H9 (cell line): ENCODE measurements at regions not wholly inside any gene's neighbourhood (a gene's known extent, or its start where the extent isn't known, plus 50 kb on each side); places are given as distances from the start of the nearest gene placed in this dataset.

Source experiments
- DNase-seq: peaks from one replicate; pipeline ENCODE4 v3.0.0-alpha.2; 2017
- H2AFZ ChIP-seq: one replicate; pipeline ENCODE4 v1.6.1; 2013; ENCODE audit warnings: mild to moderate bottlenecking, low read length, control low read depth, moderate library complexity
- H2AK5ac ChIP-seq: 2 replicates; pipeline ENCODE4 v1.6.1; 2013; ENCODE audit warnings: low read length, control low read depth, mixed read lengths; ENCODE audit not compliant: insufficient read length
- H2BK120ac ChIP-seq: one replicate; pipeline ENCODE4 v1.6.1; 2013; ENCODE audit warnings: low read depth, mild to moderate bottlenecking, low read length, control low read depth, inconsistent platforms; ENCODE audit not compliant: poor library complexity, severe bottlenecking
- H2BK12ac ChIP-seq: 2 replicates; pipeline ENCODE4 v1.6.1; 2013; ENCODE audit warnings: low read length, control low read depth, mixed read lengths, low read depth; ENCODE audit not compliant: insufficient read length
- H2BK15ac ChIP-seq: 2 replicates; pipeline ENCODE4 v1.6.1; 2013; ENCODE audit warnings: low read depth, low read length, control low read depth
- H2BK20ac ChIP-seq: one replicate; pipeline ENCODE4 v1.6.1; 2013; ENCODE audit warnings: low read depth, mild to moderate bottlenecking, low read length, control low read depth, inconsistent platforms; ENCODE audit not compliant: poor library complexity, severe bottlenecking
- H2BK5ac ChIP-seq: 2 replicates; pipeline ENCODE4 v1.6.1; 2013; ENCODE audit warnings: low read length, control low read depth, mixed read lengths; ENCODE audit not compliant: insufficient read length
- H3K14ac ChIP-seq: 2 replicates; pipeline ENCODE4 v1.6.1; 2013; ENCODE audit warnings: low read length, control low read depth; ENCODE audit not compliant: insufficient read depth
- H3K18ac ChIP-seq: 2 replicates; pipeline ENCODE4 v1.6.1; 2013; ENCODE audit warnings: low read depth, mild to moderate bottlenecking, mixed read lengths, low read length, control low read depth; ENCODE audit not compliant: insufficient read length
- H3K23ac ChIP-seq: 2 replicates; pipeline ENCODE4 v1.6.1; 2013; ENCODE audit warnings: low read length, control low read depth, mixed read lengths, low read depth; ENCODE audit not compliant: insufficient read length
- H3K23me2 ChIP-seq: 2 replicates; pipeline ENCODE4 v1.6.1; 2013; ENCODE audit warnings: low read depth, mild to moderate bottlenecking, mixed read lengths, low read length, control low read depth; ENCODE audit not compliant: insufficient read length, poor library complexity, severe bottlenecking
- H3K27ac ChIP-seq: 2 replicates; pipeline ENCODE4 v1.5.1; 2013; ENCODE audit warnings: low read length, control low read depth, mixed read lengths, low read depth; ENCODE audit not compliant: insufficient read length
- H3K27me3 ChIP-seq: 2 replicates; pipeline ENCODE4 v1.6.1; 2013; ENCODE audit warnings: low read length, control low read depth, inconsistent platforms; ENCODE audit not compliant: insufficient read depth
- H3K4ac ChIP-seq: 2 replicates; pipeline ENCODE4 v1.6.1; 2013; ENCODE audit warnings: low read depth, mild to moderate bottlenecking, control low read depth, inconsistent platforms, low read length, moderate library complexity
- H3K4me1 ChIP-seq: 2 replicates; pipeline ENCODE4 v1.6.1; 2013; ENCODE audit warnings: low read length, control low read depth, inconsistent platforms; ENCODE audit not compliant: insufficient read depth
- H3K4me2 ChIP-seq: 2 replicates; pipeline ENCODE4 v1.6.1; 2013; ENCODE audit warnings: low read length, control low read depth, mixed read lengths; ENCODE audit not compliant: insufficient read length, insufficient read depth
- H3K56ac ChIP-seq: 2 replicates; pipeline ENCODE4 v1.6.1; 2013; ENCODE audit warnings: low read depth, mild to moderate bottlenecking, mixed read lengths, low read length, control low read depth; ENCODE audit not compliant: insufficient read length
- H3K79me1 ChIP-seq: 2 replicates; pipeline ENCODE4 v1.6.1; 2013; ENCODE audit warnings: low read depth, mild to moderate bottlenecking, moderate library complexity, low read length, control low read depth, inconsistent platforms; ENCODE audit not compliant: insufficient read depth, poor library complexity, severe bottlenecking
- H3K79me2 ChIP-seq: 2 replicates; pipeline ENCODE4 v1.6.1; 2013; ENCODE audit warnings: low read length, control low read depth, inconsistent platforms; ENCODE audit not compliant: insufficient read depth
- H3K9ac ChIP-seq: 2 replicates; pipeline ENCODE4 v1.6.1; 2013; ENCODE audit warnings: low read length, control low read depth, mixed read lengths; ENCODE audit not compliant: insufficient read length; ENCODE audit errors: extremely low read depth
- H3K9me3 ChIP-seq: one replicate; pipeline ENCODE4 v1.6.1; 2013; ENCODE audit warnings: low read depth, low read length, inconsistent platforms; ENCODE audit not compliant: control insufficient read depth
- H3T11ph ChIP-seq: one replicate; pipeline ENCODE4 v1.6.1; 2013; ENCODE audit warnings: mild to moderate bottlenecking, low read length, control low read depth, inconsistent platforms
- H4K20me1 ChIP-seq: one replicate; pipeline ENCODE4 v1.6.1; 2013; ENCODE audit not compliant: control insufficient read depth, insufficient read length, insufficient read depth
- H4K5ac ChIP-seq: 2 replicates; pipeline ENCODE4 v1.6.1; 2013; ENCODE audit warnings: low read depth, mild to moderate bottlenecking, mixed read lengths, low read length, control low read depth; ENCODE audit not compliant: insufficient read length
- H4K8ac ChIP-seq: replicated peaks from 2 replicates; pipeline ENCODE4 v1.6.1; 2013; ENCODE audit warnings: low read length, control low read depth, mixed read lengths, low read depth; ENCODE audit not compliant: insufficient read length
- H4K91ac ChIP-seq: 2 replicates; pipeline ENCODE4 v1.6.1; 2013; ENCODE audit warnings: low read depth, mild to moderate bottlenecking, moderate library complexity, mixed read lengths, low read length, control low read depth; ENCODE audit not compliant: insufficient read length
- H3K27ac Mint-ChIP-seq, 3 experiments: 2 replicates in 2 of 3; 3 replicates in 1 of 3; pipeline ENCODE4 v1.8.0; 2020 to 2021; ENCODE audit warnings: mixed read lengths in 3 of 3, mild to moderate bottlenecking in 1 of 3, moderate library complexity in 1 of 3
- H3K27me3 Mint-ChIP-seq: 2 replicates; pipeline ENCODE4 v1.8.0; 2021; ENCODE audit warnings: low read depth, mild to moderate bottlenecking, moderate library complexity, mixed read lengths
- H3K36me3 Mint-ChIP-seq, 3 experiments: 2 replicates in 2 of 3; 3 replicates in 1 of 3; pipeline ENCODE4 v1.8.0; 2020 to 2021; ENCODE audit warnings: low read depth in 3 of 3, mixed read lengths in 3 of 3; ENCODE audit not compliant: insufficient read depth in 1 of 3
- H3K4me1 Mint-ChIP-seq, 2 experiments: 2 replicates each; pipeline ENCODE4 v1.8.0; 2020; ENCODE audit warnings: mixed read lengths in 2 of 2
- H3K4me3 Mint-ChIP-seq, 2 experiments: 2 replicates in 1 of 2; 3 replicates in 1 of 2; pipeline ENCODE4 v1.8.0; 2020 to 2021; ENCODE audit warnings: mild to moderate bottlenecking in 2 of 2, mixed read lengths in 2 of 2, moderate library complexity in 1 of 2
- H3K9me3 Mint-ChIP-seq, 2 experiments: 2 replicates in 1 of 2; 3 replicates in 1 of 2; pipeline ENCODE4 v1.8.0; 2020; ENCODE audit warnings: mild to moderate bottlenecking in 2 of 2, mixed read lengths in 2 of 2, moderate library complexity in 1 of 2
- WGBS: extraction: QIAGEN DNeasy Blood & Tissue Kit; methylation state at CpG from one replicate; pipeline ENCODE4 v1.1.7; 2013; ENCODE audit warnings: missing lambda C conversion rate, low lambda C conversion rate, mixed read lengths; ENCODE audit not compliant: insufficient read length; ENCODE audit errors: extremely low coverage; 5-methylcytosine and 5-hydroxymethylcytosine counted together
- TF ChIP-seq, protein P1 (sequence below): fragments of 200-600 bp; sonication (generic); conservative IDR thresholded peaks from 3 replicates; pipeline ENCODE4 v1.8.0; 2021; ENCODE audit warnings: antibody characterized with exemption, mild to moderate bottlenecking

DNA sequence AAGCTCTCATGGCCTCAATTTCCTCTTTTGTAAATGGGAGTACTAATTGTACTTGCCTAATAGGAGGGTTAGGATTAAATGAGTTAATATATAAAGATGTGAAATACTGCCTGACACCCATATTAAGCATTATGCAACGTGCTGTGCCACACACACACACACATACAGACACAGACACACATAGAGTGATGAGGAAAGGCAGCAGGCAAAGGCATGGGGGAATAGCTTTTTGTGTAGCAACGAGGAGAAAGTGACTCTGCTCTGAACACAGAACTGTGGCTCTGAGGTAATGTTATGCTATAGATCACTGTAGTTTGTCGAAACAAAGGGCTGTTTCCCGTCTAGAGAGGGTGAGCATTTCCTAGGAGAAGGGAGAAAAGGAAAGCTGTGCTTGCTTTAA lies 233.3 kb upstream of the SLCO3A1 start:
- no peaks in the 10 kb centered on the region for H3K23me2 ChIP-seq
- H3K4me1 ChIP-seq = 0 out of 2 replicates have a peak, but pooled peaks cover 2% of the 10 kb centered on the region
- H3K4me2 ChIP-seq = no peak overlapping the region
- Mint-ChIP-seq H3K9me3 (peaks cover 0 to 3% of the 10 kb centered on the region in 2 experiments; a peak in 1 of 5 replicates), H3K27me3 (no peaks in the 10 kb centered on the region; the same call in 1 of the 2 replicates), H3K27ac (no peak overlapping the region), H3K4me1 (peaks cover 3 to 14% of the 10 kb centered on the region in 2 experiments; a peak in 3 of 4 replicates), H3K4me3 (no peak overlapping the region), H3K36me3 (no peaks in the 10 kb centered on the region; a peak in 1 of 7 replicates)
- H4K8ac ChIP-seq = no peak overlapping the region
- DNase-seq = no peak
- no peak overlapping the region for H2AFZ ChIP-seq
- H3K27me3 ChIP-seq = no peaks in the 10 kb centered on the region
- no peak overlapping the region for H3K23ac ChIP-seq
- H2BK12ac ChIP-seq = no peak overlapping the region
- H3K56ac ChIP-seq = no peak overlapping the region
- no peaks in the 10 kb centered on the region for H3K79me1 ChIP-seq
- no peak overlapping the region for H2BK20ac ChIP-seq
- WGBS = no CpG with 5 or more reads among the region's 4 CpGs
- H3K14ac ChIP-seq = no peak overlapping the region
- H3K27ac ChIP-seq = no peak overlapping the region
- H3K4ac ChIP-seq = no peak overlapping the region
- H3K9me3 ChIP-seq = no peaks in the 10 kb centered on the region
- H2BK120ac ChIP-seq = no peak overlapping the region
- TF ChIP-seq, protein P1, sequence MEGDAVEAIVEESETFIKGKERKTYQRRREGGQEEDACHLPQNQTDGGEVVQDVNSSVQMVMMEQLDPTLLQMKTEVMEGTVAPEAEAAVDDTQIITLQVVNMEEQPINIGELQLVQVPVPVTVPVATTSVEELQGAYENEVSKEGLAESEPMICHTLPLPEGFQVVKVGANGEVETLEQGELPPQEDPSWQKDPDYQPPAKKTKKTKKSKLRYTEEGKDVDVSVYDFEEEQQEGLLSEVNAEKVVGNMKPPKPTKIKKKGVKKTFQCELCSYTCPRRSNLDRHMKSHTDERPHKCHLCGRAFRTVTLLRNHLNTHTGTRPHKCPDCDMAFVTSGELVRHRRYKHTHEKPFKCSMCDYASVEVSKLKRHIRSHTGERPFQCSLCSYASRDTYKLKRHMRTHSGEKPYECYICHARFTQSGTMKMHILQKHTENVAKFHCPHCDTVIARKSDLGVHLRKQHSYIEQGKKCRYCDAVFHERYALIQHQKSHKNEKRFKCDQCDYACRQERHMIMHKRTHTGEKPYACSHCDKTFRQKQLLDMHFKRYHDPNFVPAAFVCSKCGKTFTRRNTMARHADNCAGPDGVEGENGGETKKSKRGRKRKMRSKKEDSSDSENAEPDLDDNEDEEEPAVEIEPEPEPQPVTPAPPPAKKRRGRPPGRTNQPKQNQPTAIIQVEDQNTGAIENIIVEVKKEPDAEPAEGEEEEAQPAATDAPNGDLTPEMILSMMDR = no peak
- no peaks in the 10 kb centered on the region for H3K79me2 ChIP-seq
- no peaks in the 10 kb centered on the region for H4K20me1 ChIP-seq
- no peak overlapping the region for H2BK5ac ChIP-seq
- no peak overlapping the region for H4K91ac ChIP-seq
- no peak overlapping the region for H3T11ph ChIP-seq
- no peak overlapping the region for H4K5ac ChIP-seq
- H2BK15ac ChIP-seq = no peak overlapping the region
- H3K18ac ChIP-seq = no peak overlapping the region
- no peak overlapping the region for H2AK5ac ChIP-seq
- no peak overlapping the region for H3K9ac ChIP-seq
